Activated gamma-delta T cell treated with Interleukin-2 at 50 U/mL for 16 hours (primary cell): ENCODE measurements at regions not wholly inside any gene's neighbourhood (a gene's known extent, or its start where the extent isn't known, plus 50 kb on each side); places are given as distances from the start of the nearest gene placed in this dataset.

Source experiments
- DNase-seq: peaks from one replicate; pipeline ENCODE4 v3.0.0-alpha.2; 2020

DNA sequence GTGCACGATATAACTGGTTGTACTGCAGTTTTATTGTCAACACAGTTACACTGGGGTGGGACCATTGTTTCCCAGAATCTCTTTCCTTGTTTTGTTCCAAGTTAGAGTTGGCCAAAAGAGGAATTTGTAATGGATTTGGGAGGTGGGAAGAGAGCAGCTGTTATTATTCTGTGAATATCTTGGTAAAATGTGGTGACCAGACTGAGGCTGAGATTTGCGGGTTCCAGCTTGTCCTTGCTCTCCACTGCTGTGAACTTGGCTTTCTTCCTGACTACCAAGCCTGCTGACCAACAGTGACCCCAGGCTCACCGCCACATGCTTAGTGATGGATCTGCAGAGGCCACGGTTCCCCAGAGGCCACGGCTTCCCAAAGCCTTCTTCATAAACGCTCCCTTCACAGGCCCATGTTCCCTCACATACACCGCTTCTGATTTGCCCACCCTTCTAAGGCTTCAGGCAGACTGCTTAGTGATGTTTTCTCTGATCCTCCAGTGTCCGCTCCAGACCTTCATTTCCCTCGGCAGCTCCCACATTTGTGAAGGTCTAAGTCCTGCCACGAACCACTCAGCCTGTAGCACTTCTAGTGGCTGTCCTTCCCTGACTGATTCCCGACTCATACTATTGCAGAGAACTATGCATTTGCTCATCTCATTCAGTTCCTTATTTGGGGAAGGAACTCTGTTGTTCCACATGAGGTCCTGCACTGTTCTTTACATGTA, 525.5 kb upstream of the RGMA start:
- no peak for DNase-seq

GRCh38 chr15:93613386-93613785, 524.4 kb upstream of the RGMA start:
- DNase-seq = no peak

GRCh38 chr15:93612953-93613352, 523.9 kb upstream of the RGMA start:
- DNase-seq = no peak

GRCh38 chr15:93610944-93611343, 521.9 kb upstream of the RGMA start:
- no peak for DNase-seq

DNA sequence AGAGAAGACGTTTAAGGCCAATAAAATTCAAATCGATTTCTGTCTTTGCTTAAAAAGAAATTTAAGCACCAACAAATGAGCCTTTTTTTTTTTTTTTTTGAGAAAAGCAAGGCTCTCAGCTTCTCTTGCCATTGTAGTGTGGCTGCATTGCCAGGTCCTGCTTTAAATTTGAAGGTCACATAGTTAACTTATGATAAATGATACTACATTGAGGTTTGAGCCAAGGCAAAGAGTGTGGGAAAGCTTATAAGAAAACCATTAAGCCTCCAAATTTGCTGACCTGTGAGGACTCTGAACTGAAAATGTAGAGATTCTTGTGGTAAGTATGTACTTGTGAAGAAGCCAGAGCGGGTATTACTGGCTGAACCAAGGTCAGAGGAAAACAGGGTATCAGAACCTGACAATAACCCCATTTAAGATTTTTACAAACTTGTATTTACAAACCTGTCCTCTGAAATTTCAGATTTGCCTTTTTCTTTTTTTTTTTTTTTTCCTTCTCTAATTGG, 519.7 kb upstream of the RGMA start:
- DNase-seq = no peak

DNA sequence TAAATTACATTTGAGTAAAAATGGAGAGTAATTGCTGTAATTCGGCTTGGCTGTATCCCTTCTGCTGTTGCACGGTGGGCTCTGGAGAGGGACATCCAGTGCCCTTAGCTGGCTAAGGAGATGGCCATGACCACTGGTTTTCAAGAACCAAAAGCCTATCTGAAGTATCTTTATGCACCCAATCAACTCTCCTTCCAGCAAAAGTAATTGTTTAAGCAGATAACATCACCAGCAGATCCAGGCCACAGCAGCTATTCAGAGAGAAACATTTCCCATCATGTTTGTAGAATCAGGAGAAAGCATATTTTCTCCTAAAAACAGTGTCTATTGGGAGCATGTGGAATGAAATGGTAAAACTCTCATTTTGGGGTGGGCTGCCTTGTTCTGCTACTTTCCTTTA, 514.5 kb upstream of the RGMA start:
- no peak for DNase-seq

- DNase-seq = no peak
These were observed 498.1 kb upstream of the RGMA start for GRCh38 chr15:93587059-93587521.

- no peak for DNase-seq
These were observed 496.0 kb upstream of the RGMA start for GRCh38 chr15:93585012-93585411.

GRCh38 chr15:93583968-93584367, 495.0 kb upstream of the RGMA start:
- DNase-seq = no peak

- no peak for DNase-seq
These were observed 494.5 kb upstream of the RGMA start for GRCh38 chr15:93583552-93583951.

- no peak for DNase-seq
These were observed 481.5 kb upstream of the RGMA start for GRCh38 chr15:93570527-93570926.

GRCh38 chr15:93566762-93567161, 477.8 kb upstream of the RGMA start:
- no peak for DNase-seq

DNA sequence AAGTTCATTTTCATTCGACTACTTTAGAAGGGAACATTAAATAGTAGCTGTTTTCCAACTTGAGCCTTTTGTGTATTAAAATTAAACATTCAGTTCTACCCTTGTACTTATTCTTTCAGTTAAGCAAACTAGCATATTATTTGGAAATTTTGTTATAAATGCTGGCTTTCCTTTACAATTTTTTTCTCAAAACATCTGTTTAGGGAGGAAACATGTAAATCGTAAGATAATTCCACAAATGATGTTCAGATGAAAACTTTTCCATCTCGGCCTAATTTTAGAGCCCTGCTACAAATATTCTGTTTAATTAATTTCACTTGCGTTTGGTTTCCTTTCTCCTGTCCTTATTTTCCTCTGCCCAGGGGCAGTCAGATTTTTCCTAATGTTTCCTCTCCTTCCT, 476.2 kb upstream of the RGMA start:
- no peak for DNase-seq

GRCh38 chr15:93563218-93563617, 474.2 kb upstream of the RGMA start:
- DNase-seq = no peak

- no peak for DNase-seq
These were observed 473.5 kb upstream of the RGMA start for GRCh38 chr15:93562395-93563123.

DNA sequence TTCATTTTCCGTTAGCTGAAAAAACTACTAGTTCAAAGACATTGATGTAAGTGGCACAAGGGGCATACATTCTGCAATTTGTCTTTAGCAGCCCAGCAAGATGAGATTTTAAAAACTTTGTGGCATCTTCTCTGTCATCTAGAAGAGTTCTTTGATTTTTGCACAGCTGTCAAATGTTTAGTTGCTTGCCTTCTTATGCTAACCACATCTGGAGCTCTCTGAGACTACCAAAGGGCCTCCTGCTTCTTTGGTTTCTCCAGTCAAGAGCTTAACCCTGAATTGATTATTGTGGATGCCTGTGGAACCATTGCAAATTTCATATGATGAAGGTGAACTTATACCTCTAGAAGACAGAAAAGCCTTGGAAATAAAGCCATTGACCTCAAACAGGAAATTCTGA, 468.7 kb upstream of the RGMA start:
- DNase-seq = no peak

DNA sequence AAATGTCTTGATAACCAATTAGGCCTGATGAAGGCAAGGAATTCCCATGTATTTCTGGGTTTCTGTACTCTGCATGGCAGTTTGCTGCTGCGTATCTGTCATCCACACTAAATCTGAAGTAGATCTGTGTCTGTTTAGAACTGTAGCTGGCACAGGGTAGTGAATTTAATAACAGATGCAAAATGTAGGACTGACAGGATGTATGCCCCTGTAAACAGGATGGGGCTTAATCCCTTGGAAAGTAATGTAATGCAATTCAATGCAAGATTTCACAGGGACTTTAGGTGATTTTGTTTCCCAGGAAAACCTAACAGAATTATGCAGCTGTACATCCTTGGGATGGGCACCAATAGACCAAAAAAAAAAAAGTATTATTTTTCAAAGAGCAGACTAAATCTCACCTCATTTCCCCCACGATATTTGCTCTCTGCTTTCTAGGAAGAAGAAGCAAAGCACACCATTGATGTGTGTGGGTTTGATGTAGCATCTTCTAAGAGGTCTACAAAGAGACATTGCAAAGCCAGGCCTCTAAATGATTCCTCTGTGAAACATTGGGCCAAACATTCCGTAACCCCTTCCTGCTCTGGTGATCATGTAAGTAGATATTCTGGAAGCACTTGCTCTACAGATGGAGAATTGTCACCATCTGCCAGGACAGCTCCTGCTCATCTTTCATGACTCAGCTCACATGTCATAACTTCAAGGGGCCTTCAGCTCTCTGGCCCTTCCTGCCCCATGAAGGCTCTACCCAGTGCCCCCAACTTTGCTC, 464.3 kb upstream of the RGMA start:
- no peak for DNase-seq

DNA sequence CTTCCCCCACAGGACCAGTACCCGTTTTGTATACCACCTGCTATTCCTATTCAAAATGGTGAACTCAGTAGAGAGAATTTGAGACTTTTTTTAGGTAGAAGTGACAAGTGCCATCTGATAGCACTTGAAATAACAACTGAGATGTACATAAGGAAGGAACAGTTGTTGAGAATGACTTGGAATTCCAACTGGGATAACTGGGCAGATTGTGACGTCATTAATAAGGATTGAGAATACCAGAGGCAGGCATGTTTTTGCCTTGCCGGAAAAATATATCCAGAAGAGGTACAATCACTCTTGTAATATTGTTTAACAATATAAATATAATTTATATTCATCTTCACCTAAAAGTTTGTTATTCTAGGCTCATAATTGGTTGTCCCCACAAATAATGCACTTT, 454.1 kb upstream of the RGMA start:
- DNase-seq = no peak

DNA sequence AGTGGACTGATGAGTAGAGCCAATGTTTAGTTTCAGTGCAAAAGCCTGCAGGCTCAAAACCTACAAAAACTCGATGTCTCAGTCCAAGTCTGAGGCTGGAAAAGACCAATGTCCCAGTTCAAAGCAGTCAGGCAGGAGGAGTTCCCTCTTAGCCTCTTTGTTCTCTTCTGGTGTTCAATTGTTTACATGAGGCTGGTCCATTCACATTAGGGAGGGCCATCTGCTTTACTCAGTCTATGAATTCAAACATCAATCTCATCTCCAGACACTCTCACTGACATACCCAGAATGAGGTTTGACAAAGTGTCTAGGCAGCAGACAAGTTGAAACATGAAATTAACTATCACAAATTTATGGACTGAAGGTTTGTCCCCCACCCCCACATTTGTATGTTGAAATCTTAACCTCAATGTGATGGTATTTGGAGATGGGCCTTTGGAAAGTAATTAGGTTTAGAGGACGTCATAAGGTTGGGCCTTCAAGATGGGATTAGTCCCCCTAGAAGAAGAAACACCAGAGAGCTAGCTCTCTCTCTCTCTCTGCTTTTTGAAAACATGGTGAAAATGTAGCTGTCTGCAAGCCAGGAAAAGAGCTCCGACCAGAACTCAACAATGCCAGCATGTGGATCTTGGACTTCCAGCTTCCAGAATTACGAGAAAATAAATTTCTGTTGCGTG, 438.5 kb upstream of the RGMA start:
- no peak for DNase-seq

DNA sequence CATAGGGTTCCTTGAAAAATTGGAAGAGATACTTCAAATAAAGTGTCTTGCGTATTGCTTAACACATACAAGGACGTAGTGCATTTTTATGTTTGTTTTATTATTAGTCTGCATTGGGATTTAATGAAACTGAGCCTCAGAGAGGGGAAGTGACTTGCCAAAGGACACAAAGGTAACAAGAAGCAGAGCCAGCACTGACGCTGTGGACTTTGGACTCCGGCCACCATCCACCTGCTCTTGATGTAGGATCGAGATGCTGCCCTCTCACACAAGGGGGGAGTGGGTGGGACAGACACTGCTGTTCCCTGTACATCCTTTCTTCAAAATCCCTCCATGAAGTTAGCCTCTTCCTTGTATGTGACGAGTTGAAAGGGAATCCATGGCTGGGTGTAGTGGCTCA, 435.4 kb upstream of the RGMA start:
- no peak for DNase-seq

GRCh38 chr15:93523481-93523880, 434.5 kb upstream of the RGMA start:
- no peak for DNase-seq

- DNase-seq = no peak
These were observed 431.2 kb upstream of the RGMA start for GRCh38 chr15:93520206-93520605.

DNA sequence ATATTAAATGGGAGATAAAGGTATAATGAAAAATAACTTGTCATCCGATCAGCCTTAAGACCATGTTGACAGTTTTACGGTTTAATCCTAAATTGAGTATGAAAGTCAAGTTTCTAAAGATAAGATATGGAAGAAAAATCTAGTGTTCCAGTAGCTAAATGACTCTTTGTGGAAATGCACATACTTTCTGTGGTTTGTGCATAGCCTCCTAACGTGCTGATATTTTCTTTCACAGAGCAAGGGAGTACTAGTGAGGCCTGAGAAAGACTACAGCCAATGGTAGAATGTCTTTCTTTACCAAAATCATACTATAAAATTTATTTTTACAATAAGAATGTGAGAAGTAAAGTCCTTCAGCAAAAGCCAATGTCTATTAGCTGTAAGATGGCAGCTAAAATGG, 430.6 kb upstream of the RGMA start:
- no peak for DNase-seq
